Coronary artery (tissue), 2 donors: ENCODE measurements at regions not wholly inside any gene's neighbourhood (a gene's known extent, or its start where the extent isn't known, plus 50 kb on each side); places are given as distances from the start of the nearest gene placed in this dataset.

ENCODE experiments used
- DNase-seq: peaks from one replicate; pipeline ENCODE4 v3.0.0-alpha.2; 2017; ENCODE audit warnings: low spot score
- H3K27ac ChIP-seq, 2 donors: fragments of 200-600 bp; sonication (generic); one replicate each; pipeline ENCODE4 v1.5.1; 2016 to 2019
- H3K4me3 ChIP-seq: fragments of 200-600 bp; sonication (generic); 2 replicates; pipeline ENCODE4 v1.5.1; 2016; ENCODE audit warnings: mild to moderate bottlenecking, moderate library complexity
- CTCF ChIP-seq: fragments of 200-600 bp; sonication (generic); IDR thresholded peaks from one replicate; pipeline ENCODE4 v1.5.1; 2019; ENCODE audit warnings: antibody characterized with exemption

GRCh38 chr9:12988258-12988657 is 213.4 kb downstream of the LURAP1L start:
- Histone ChIP-seq H3K27ac (no peak overlapping the region), H3K4me3 (no peak overlapping the region)
- no peak for DNase-seq
- no peak for TF ChIP-seq CTCF

GRCh38 chr9:12989669-12990068 is 214.8 kb downstream of the LURAP1L start:
- no peak for TF ChIP-seq CTCF
- Histone ChIP-seq H3K4me3 (no peak overlapping the region), H3K27ac (no peak overlapping the region)
- DNase-seq, result no peak

GRCh38 chr9:12993466-12993865 is 218.6 kb downstream of the LURAP1L start:
- no peak for DNase-seq
- H3K27ac ChIP-seq, result no peak overlapping the region
- TF ChIP-seq CTCF, result no peak

DNA sequence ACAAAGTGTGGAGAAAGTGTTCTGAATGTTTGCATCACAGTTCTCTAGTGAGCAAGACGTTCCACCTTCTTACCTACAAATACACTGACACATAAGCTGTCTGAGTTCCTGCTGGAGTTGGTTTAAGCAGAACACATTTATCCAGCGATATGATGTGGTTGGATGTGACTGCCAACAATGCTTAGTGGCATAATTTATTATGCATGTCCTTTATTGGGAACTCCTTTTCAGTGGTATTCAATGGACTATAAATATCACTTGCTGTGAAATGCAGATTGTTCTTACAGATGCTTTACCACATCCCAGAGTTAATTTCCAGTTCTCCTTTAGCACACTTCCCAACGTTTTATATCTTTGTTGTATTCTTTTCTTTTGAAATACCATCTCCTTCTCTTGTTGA is 222.2 kb downstream of the LURAP1L start:
- no peak overlapping the region for H3K4me3 ChIP-seq
- no peak for TF ChIP-seq CTCF
- no peak overlapping the region for H3K27ac ChIP-seq
- DNase-seq, result no peak

More at GRCh38 chr9:12993466-12993865, 218.6 kb downstream of the LURAP1L start:
- H3K4me3 ChIP-seq, result no peak overlapping the region

DNA sequence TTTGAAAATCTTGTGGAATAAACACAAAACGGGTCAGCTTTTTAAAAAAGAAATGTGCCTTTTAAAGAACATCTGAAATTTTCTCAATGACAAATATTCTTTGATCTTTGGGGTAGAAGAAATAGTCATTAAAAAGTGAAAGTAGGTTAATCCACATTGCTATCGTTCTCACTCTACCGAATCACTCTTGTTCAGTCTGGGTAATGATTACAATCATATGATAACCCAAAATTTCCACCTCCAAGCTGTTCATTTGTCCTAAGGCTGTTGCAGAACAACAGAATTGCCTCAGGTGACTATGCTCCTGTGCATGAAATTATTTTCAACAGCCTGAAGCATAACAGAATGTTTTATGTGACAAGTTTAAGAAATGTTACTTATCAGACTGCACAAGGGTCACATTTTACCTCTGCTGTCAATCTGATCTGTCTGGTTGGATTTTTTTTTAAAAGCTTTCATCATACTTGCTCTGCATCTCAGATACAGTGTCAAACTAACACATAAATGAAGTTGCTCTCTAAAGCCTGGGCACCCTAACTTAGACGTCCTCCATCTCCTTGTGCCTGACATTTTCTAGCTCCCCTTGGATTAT is 227.3 kb downstream of the LURAP1L start:
- Histone ChIP-seq H3K4me3 (no peak overlapping the region), H3K27ac (no peak overlapping the region)
- TF ChIP-seq CTCF, result no peak
- DNase-seq, result no peak

DNA sequence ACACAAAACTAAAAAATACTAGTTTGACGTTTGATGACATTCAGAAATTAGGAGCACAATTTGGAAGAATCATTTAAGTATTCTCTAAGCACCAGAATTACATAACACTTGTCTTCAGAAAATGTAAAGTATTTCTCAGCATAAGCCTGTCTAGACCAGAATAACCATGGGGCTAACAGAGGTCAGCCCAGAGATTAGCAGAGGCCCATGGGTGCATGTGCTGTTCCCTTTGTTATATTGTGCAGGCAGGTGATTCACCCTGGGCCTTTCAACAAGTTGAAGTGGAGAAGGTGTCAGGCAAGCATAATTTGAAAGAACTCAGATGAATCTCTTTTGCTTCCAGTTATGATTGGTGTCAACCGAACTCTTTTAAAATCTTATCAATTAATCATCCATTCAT is 227.9 kb downstream of the LURAP1L start:
- no peak for TF ChIP-seq CTCF
- H3K4me3 ChIP-seq, result no peak overlapping the region
- no peak overlapping the region for H3K27ac ChIP-seq
- no peak for DNase-seq

GRCh38 chr9:13009871-13010270 is 235.1 kb downstream of the LURAP1L start:
- TF ChIP-seq CTCF, result no peak
- no peak overlapping the region for H3K4me3 ChIP-seq
- no peak for DNase-seq
- H3K27ac ChIP-seq, result no peak overlapping the region
